DMS 273 (cell line): ENCODE measurements at regions not wholly inside any gene's neighbourhood (a gene's known extent, or its start where the extent isn't known, plus 50 kb on each side); places are given as distances from the start of the nearest gene placed in this dataset.
"Not testable (repeated sequence)": the region's sequence is repeated elsewhere in the genome, so short reads cannot be mapped to it uniquely, and the experiment has no call there.

Source experiments
- DNase-seq: peaks from one replicate; lab custom pipeline; 2025; ENCODE audit not compliant: unreplicated experiment; lab: John Stamatoyannopoulos, UW

GRCh38 chr21:39083377-39084008 is 99.8 kb downstream of the PSMG1 start:
- no peak for DNase-seq

DNA sequence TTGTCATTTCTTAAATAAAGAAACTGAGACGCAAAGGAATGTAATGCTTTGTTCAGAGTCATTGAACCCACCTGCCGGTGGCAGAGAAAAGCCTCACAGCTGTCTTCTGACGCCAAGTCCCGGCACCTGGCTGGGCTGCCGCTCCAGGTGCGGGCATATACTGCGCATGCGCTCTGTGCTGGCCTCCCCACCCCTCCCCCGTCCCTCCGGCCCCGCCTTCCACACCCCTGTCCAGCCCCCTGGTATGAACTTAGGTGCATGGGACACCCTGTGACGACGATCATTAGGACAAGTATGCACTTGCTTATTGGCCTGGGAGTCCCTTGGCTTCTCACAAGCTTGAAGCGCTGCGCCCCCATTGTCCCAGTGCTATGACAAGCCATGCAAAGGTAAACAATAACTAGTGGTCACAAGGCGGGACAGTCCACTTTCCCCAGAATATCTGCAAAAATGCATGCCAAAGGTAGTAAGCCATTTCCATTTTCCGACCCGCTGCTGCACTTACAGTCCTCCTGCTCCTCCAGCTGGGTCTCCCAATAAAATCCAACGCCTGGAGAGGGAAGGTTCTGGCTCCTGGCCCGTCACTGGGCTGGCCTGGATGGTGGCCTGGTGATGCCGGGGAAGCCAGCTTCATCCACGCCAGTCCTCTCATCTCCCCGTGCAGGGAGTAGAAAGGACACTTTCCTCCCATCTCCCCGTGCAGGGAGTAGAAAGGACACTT is 100.4 kb downstream of the PSMG1 start:
- peak; percentile 21 for DNase-seq

- DNase-seq, result no peak
Measured at GRCh38 chr21:39080366-39080765, 102.9 kb downstream of the PSMG1 start.

DNA sequence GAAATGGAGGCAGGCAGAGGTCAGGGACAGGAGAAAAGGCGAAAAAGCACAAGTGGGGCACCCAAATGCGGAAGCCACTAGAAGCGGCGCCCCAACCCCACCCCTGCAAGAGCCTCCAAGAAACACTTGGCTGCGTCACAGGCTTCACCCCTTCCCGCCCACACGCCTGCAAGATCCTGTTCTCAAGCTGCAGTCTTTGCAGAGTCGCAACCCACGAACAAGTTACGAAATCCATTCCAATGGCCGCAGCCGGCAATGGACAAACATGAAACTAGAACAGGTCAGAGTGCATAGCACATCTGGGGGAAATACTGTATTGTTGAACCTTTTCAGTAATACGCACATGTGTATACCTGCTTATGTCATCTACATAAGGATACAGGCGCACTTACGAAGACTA is 103.6 kb downstream of the PSMG1 start:
- no peak for DNase-seq

- DNase-seq, result no peak
Measured at GRCh38 chr21:39078322-39079065, 104.8 kb downstream of the PSMG1 start.

GRCh38 chr21:39077876-39078275 is 105.4 kb downstream of the PSMG1 start:
- no peak for DNase-seq

GRCh38 chr21:39074508-39074907 is 108.7 kb downstream of the PSMG1 start:
- no peak for DNase-seq

- DNase-seq, result no peak
Measured at GRCh38 chr21:39073717-39074116, 109.5 kb downstream of the PSMG1 start.

DNA sequence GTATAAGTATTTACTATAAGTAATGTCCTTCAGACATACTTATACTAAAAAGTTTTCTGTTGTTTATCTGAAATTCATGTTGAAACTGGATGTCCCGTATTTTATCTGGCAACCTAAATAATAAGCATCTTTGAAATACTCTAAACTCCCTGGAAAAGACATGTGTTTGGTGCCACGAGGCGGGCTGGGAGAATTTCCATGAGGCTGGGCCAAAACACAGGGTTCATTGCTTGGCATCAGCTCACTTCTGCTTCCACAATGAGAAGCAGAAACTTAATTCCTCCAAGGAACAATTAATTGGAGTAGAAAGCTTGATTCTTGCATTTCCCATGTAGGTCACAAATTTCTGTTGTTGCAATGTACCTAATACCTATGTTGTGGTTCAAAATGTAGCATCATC is 110.2 kb downstream of the PSMG1 start:
- no peak for DNase-seq

GRCh38 chr21:39072468-39072867 is 110.8 kb downstream of the PSMG1 start:
- DNase-seq, result no peak

- DNase-seq, result no peak
Measured at GRCh38 chr21:39071623-39072214, 111.5 kb downstream of the PSMG1 start.

GRCh38 chr21:39069856-39070255 is 113.4 kb downstream of the PSMG1 start:
- DNase-seq, result not testable (repeated sequence)

GRCh38 chr21:39066829-39067780 is 116.1 kb downstream of the PSMG1 start:
- no peak for DNase-seq

- DNase-seq, result no peak
Measured at GRCh38 chr21:39065917-39066316, 117.3 kb downstream of the PSMG1 start.

DNA sequence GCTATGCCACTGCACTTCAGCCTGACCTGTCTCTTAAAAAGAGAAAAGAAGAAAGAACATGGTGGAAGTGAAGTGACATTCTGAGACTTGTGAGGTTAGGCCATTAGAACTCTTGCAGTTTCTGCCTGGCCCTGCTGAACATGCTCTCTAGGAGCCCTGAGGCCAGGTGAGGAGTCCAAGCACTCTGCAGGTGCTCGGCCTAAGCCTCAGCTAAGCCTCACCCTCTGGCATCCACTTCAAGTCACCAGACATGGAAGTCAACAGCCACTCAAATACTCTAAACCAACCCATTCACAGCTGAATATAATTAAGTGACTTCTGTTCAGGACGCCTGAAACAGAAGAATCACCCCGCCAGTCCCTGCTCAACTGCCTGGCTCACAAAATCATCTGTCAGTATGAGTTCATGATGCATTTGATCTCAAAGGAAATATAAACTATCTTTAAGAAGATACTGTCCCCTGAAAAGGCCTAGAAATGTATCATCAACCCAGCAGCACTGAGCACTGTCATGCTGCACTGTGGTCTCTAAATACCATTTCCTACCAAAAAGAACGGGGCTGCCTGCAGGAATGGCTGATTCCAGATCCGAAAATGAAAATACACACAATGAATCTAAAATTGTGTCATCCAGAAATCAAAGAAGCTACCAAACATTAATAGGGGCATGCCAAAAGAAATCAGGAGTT is 118.8 kb downstream of the PSMG1 start:
- no peak for DNase-seq

GRCh38 chr21:39063517-39063916 is 119.7 kb downstream of the PSMG1 start:
- DNase-seq, result no peak

DNA sequence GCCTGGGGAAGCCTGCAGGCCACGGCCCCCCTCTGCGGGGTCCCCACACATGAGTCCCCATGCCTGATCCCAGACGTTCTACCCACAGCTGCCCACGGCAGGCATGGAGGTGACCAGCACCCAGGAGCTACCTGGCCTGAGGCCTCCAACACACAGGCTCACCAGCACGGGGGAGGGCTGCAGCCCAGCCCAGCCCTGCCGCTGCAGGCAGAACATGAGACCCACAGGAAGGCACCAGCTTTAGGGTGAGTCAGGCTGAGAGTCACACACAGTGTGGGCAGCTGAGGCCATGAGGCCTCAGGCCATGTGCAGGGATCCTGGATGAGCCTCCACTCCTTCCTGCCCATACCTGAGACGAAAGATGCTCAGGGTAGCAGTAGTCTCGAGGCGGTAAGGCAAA is 121.1 kb downstream of the PSMG1 start:
- no peak for DNase-seq

DNA sequence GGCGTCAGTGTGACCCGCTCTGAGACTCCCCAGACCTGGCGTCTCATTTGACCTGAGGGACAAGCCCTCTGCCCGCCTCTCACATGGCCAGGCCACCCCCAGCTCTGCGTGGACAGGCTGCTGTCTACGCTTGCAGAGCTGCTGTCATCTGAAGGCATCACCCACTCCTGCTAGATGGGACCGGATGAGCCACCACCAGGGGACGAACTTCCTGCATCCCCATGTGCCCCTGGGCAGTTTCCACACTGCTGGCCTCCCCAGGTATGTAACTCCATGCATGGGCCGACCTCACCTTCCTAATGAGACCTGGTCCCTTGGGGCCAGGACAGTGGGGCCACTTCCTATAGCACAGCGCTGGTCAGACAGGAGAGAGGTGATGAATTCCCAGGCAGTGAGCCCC is 121.5 kb downstream of the PSMG1 start:
- DNase-seq, result no peak

- DNase-seq, result no peak
Measured at GRCh38 chr21:39060485-39061083, 122.7 kb downstream of the PSMG1 start.

DNA sequence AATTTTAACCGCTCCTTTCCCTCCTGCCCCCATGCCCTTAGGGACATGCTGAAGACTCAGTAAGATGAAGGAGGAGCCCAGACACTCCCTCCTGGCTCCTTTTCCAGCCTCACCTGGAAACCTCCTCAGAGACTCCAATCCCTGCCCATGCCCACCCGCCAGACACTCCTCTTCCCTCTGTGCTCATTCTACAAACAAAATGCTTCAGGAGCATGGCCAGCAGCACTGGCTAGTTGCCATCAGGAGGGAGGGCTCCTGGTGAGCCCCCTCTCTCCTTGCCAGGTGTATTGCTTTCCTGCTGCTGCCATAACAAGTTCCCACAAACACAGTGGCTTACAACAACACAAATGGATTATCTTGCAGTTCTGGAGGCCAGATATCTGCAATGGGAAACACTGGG is 126.1 kb downstream of the PSMG1 start:
- no peak for DNase-seq
